Germinal center (tissue), 1 donor: ENCODE measurements at regions not wholly inside any gene's neighbourhood (a gene's known extent, or its start where the extent isn't known, plus 50 kb on each side); places are given as distances from the start of the nearest gene placed in this dataset.
"Not testable (repeated sequence)": the region's sequence is repeated elsewhere in the genome, so short reads cannot be mapped to it uniquely, and the experiment has no call there.

ENCODE experiments used
- DNase-seq: peaks from one replicate; pipeline ENCODE4 v3.0.0; 2012; ENCODE audit warnings: mixed read lengths, low spot score

DNA sequence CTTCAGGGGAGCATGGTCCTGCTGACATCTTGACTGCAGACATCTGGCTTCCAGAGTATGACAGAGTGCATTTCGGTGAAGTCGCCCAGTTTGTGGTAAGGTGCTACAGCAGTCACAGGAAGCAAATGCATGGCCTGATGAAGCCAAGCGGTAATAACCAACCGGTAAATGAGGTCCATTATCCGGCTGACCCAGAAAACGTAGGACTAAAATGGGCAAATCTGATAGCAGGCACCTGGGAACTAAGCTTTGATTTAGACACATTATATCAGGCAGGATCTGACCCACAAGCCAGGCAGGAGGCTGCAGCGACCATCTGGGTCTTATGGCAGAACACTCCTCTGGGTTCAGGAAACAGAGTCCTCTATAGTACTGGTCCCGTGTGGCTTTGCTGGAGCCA is 454.6 kb downstream of the GADD45G start:
- DNase-seq: no peak

DNA sequence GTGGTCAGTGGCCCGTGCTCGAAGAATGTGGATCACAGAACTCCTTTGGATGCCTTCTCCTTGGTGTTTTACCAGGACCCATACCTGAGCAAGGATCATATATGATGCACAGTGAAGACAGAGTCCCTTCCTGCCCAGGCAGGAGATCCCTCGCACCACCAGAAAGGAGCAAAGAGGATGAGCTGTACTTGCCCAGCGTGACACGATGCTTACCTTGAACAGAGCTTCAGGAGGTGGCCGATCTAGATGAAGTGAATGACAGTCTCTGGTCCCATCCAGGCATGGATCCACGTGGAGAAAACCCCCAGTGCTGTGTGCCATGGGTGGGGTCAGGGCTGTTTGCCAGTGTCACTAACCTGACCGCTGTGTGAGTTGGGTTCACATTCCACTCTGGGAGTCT is 455.4 kb downstream of the GADD45G start:
- no peak for DNase-seq

DNA sequence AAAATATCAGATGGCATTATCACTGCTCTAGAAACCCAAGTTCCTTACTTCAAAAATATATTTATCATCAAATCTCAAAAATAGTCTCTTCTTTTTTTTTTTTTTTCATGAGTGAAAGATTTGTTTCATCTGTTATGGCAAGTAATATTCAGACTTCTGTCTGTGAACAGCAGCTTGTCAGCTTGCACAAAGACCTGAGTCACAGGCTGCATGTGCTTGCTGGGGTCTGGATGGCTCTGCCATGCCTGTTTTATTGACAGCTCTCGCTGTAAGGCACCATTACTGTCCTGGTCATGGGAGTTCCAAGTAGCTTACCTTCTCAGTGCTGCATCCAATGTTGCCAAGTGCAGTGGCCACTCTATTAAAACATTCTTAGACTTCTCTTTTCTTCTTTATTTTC is 456.4 kb downstream of the GADD45G start:
- no peak for DNase-seq

DNA sequence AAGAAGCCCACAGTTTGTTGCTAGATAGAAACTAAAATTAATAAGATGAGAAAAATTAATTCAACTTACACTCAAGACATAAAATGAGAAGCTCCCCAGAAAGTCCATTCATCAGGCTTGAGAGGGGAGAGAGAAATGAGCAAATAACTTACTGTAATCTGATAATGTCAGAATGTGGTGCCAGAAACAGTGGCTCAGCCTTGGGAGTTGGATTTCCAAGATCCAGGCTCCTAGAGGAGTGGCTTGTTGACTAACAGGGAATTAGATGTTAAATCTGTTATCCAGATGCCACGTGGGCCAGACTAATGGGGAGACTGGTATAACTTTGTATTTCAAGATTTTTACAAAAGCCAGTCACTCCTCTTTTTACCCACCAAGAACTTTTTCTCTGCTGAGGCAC is 458.2 kb downstream of the GADD45G start:
- no peak for DNase-seq

DNA sequence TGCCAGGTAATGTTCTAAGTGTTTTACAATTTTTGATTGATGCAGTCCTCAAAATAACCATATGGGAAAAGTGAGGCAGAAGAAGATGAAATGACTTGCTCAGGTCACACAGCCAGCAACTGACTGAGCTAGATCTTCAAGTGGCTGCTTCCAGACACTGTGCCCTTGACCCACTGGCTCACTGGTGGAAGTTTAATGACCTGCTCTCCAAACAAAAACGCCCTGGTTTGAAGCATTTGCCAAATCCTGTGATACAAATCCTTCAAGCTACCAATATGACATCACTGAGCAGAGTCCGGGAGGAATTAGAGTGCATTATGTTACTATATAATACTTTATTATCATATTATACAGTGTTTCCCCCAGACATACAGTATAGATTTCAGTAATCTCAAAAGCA is 459.4 kb downstream of the GADD45G start:
- no peak for DNase-seq

DNA sequence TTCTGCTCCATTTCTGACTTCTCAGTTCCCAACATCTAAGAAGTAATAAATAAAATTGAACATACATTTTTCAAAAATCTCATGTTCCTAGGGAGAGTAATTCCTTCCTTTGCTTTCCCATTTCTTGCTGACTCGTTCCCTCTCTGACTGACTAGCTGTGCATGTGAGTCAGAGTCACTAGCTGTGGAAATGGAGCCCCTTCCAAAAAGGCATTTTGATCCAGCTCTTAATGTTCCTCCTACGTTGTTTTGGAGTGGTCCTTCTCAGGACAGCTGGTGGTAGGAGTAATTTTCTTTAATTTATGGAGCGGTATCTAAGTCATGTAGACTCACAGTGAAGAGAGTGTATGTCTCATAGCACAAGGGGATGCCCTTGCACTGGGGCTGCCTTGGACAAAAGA is 460.2 kb downstream of the GADD45G start:
- DNase-seq: no peak

DNA sequence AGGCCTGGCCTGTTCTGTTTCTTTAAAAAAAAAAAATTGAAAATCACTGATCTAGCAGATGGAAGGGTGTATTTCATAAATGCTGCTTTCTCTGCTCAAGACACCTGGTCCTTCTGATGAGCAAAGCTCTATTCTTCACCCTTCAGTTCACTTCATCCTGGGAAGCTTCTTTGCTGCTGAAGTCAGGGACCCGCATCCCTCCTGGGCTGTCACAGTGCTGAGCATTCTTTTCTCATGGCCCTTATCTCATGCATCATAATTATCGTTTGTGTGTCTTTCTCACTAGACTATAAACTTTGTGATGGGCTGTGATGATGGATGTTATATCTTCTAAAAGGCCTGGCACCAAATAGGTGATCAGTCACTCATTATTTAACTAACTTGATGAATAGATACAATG is 461.0 kb downstream of the GADD45G start:
- DNase-seq: no peak

DNA sequence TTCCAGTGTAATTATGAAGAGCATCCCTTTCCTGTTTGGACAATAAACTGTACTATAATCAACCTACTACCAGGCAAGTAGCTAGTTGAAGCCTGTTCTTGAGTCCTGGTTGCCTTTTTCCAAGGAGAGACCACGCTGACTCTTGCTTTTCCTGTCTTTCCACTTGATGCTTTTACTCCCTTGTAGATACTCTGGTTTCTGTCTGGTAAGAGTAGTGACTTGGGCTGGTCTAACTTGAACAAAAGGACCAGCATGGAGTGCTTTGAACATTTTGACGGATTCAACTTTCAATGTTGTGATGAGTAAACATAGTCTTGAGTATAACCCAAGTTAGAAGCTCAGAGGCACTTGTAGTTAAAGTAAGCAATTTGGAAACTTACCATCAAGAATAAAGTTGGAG is 464.3 kb downstream of the GADD45G start:
- no peak for DNase-seq

DNA sequence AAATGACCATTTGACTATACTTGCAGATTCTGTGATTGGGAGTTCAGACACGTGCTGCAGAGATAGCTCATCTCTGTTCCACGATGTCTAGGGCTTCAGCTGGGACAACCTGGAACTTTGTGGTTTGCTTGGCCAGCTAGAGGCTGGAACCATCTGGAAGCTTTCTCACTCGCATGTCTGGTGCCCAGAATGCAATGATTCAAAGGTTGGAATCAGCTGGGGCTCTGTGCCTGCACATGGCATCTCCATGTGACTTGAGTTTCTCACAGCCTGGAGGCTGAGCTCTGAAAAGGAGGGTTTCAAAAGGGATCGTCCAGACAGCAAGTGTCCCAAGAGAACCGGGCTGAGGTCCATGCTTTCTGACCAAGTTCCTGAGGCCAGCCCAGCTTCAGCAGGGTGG is 465.2 kb downstream of the GADD45G start:
- no peak for DNase-seq

DNA sequence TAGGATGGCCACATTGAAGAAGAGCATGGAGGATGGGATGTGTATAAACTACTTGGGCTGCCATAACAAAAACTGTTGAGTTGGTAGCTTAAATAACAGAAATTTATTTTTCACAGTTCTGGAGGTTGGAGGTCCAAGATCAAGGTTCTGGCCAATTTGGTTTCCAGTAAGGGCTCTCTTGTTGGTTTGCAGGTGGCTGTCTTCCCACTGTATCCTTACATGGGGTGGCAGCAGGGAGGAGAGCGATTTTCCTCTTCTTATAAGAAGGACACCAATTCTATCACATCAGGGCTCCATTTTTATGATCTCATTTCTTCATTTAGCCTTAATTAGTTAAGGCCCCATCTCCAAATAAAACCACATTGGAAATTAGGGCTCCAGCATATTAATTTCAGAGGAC is 465.7 kb downstream of the GADD45G start:
- DNase-seq: no peak

DNA sequence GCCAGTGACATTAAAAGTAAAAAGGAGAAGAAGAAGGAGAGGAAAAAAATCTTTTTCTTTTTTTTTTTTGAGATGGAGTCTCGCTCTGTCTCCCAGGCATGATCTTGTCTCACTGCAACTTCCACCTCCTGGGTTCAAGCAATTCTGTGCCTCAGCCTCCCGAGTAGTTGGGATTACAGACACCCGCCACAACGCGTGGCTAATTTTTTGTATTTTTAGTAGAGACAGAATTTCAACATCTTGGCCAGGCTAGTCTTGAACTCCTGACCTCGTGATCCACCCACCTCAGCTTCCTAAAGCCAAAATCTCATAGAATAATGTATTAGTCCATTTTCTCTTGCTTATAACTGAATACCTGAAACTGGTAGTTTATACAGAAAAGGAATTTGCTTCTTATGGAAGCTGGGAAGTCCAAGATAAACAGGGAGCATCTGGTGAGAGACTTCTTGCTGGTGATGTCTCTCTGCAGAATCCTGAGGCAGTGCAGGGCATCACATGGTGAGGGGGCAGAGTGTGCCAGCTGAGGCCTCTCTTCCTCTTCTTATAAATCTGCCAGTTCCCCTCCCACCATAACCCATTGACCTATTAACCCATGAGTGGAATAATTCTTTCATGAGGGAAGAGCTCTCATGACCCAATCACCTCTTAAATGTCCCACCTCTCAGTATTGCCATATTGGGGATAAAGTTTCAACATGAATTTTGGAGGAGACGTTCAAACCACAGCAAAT is 466.3 kb downstream of the GADD45G start:
- DNase-seq: no peak

DNA sequence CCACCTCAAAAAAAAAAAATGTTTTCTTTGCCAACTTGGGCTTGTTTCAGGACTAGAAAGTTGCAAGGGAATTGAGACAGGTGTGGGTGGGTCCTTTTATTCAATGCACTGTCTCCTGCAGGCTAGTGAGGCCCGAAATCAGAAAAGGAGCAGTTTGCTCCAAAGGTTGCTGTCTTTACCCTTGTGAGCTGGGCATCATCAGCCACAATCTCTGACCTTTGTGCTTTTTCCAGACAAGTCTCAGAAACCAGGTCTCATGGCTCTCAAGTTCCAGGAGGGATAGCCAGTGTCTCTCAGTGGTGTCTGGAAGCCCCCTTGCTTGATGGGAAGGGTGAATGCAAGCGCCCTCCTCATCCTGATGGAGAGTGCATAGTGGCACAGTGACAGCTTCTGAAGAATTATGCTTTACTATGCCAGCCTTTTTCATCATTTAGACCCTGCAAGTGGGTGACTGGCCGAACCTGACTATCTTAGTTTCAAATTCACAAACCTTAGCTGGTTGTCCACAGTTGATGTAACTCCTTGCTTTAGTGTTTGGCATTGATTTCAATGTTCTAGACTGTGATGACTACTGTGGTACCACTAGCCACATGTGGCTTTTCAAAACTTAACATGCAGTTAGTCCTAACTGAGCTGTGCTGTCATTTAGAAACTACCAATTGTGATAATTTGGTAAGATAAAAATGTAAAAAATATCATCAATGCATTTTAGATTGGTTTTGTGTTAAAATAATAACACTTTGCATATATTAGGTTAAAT is 468.6 kb downstream of the GADD45G start:
- no peak for DNase-seq

DNA sequence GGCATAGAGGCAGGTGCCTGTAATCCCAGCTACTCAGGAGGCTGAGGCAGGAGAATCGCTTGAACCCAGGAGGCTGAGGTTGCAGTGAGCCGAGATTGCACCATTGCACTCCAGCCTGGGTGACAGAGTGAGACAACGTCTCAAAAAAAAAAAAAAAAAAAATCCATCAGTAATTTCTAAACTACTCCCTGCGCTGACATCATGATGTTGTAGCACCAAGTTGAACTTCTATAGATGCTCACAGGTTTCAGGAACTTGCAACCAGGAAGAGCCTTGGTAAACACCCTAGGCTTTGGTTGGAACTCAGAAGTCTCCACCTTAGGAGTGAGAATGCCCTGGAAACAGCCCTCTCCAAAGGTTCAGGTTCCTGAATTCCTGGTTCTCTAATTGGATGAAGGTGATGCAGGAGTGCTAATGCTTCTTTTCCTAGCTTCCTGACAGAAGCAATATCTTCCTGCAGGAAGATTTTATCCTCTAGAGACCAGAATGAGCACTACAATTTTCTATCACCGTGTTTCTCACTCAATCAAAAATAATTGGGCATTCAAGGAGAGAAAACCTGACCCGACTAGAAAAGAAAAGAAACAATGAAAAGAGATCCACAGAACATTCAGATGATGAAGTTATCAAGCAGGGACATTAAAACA is 469.6 kb downstream of the GADD45G start:
- no peak for DNase-seq

DNA sequence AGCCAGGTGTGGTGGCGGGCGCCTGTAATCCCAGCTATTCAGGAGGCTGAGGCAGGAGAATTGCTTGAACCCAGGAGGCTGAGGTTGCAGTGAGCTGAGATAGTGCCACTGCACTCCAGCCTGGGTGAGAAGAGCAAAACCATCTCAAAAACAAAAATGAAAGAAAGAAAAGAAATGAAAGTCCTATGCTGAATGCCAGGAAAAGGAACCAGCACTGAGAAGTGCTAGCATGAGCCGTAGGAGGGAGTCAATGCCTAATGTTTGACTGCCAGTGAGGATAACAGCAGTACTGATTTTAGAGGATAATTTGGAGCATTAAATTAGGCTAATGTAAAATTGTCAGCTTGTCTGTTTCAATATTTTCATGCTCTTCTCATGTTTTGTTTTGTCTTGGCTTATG is 472.8 kb downstream of the GADD45G start:
- not testable (repeated sequence) for DNase-seq

DNA sequence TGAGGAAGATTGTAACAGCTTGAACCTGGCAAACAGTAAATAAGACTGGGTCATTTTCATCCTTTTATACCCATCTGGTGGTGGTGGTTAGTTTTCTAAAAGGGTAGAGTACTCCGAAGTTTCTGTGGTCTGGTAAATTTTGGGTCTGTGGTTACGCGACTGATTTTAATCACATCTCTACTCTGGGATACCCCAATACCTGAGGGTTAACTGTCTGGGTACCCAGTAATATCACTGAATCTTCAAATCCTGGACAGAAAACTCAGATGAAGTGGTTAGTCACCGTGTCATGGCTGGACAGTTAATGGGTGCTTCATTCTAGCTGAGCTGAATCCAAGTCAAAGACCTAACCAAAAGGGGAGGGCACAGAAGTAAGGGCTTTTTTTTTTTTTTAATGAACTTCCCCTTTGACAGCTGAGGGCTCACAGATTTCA is 474.2 kb downstream of the GADD45G start:
- no peak for DNase-seq

DNA sequence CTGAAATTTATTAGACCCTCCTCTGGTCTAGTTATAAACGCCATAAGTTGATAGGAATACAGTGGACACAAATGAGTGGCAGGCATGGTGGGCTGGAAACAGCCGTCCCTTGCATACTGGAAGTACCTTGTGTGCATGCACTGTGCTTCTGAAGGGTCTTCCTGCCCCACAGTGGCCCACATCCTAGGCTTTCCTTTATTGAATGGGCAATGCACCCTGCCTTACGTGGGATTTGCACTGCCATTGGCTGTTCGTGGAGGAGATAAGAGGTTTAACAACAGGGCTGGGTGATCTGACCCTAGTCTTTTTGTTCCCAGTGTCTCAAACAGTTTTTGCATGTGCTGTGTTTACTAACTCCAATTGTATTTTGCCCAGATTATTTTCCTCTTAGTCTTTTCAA is 480.8 kb downstream of the GADD45G start:
- no peak for DNase-seq

DNA sequence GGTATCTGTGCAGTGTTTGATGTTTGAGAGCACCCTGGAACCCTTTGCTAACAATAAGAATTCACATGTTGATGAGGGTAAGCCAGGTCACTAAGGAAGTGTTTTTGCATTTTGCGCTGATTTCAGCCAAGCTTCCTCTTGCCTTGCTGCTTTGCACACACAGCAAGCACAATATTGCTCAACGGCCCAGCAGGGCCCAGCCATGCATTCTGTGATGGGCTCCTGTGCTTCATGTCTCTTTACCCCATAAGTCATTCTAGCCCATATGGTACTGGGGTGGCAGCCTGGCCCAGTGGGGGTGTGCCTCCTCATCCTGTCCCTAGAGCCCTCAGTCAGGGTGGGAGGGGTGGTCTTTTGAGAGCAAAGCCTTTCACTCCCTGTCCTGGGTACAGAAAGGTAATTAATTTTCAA is 481.3 kb downstream of the GADD45G start:
- no peak for DNase-seq

DNA sequence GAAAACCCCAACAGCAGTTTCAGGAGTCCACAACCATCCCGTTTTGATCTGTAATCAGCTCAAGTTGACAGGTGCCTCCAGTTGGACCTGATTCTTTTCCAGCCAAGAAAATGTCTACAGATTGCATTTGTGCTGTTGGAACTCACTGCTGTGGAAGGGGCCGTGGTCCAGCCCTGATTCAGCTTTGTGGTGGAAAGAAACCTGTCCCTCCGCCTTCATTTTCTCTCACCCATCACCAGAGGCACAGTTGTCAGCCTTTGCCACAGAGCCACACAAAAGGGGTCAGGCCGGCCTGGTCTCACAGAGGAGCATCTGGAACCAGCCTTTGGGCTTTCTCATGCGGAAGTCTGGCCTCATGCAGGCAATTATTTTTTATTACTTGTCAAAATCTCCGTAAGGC is 483.6 kb downstream of the GADD45G start:
- no peak for DNase-seq

DNA sequence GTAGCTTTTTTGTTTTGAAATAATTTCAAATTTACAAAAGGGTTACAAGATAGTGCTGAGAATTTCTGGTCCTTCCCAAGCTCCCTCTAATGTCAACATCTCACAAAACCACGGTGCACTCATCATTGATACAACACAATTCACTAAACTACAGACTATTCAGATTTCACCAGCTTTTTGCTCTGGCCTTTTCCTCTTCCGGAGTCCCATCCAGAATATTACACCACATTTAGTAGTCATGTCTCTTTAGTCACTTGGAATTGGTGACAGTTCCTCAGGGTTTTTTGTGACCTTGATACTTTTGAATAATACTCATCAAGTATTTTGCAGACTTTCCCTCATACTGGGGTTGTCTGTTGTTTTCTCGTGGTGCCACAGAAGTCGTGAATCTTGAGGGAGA is 484.0 kb downstream of the GADD45G start:
- DNase-seq: no peak

DNA sequence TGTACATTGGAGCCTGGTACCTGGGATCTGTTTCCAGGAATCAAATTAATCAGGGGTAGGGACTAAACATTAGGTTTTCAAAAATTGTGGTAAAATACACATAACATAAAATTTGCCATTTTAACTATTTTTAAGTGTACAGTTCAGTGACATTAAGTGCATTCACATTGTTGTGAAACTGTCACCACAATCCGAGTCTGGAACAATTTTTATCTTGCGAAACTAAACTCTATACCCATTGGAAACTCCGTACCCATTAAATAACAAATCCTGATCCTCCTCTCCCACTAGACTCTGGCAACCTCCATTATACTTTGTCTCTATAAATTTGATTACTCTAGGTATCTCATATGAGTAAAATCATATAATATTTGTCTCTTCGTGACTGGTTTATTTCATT is 486.2 kb downstream of the GADD45G start:
- DNase-seq: no peak

DNA sequence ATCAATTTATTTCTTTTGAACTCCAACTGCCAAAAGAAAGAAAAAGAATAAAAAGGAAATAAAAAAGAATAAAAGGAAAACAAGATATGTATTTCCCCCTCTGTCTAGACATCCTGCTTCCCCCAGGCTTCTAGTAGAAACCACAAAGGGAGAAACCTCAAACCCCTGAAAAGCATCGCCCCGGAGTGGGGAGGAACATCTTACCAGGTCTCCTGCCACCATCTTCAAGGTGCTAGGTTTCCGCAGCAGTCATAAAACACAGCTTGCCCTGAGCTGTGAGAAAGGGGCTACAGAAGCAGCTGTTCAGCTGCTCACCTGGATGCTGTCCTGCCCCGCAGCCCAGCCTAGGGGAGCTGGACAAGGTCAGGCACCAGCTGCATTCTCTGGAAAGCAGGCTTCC is 487.7 kb downstream of the GADD45G start:
- no peak for DNase-seq

DNA sequence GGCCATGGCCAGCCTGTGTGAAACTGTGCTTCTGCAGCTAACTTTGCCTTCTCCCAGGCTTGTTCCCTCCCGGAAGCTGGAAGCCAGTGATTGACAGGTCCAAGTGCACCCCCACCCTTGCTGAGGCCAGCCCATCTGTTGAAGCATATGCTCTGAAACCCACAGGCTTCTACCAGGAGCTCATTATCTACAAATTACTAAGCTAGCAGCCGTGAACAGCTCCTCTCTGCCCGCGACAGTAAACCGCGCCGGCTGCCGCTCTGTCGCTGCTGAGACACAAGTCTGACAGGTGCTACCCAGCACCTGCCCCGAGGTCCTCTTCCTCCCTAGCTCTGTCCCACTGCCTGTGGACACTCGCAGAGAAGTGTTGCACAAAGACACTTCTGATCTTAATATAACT is 490.9 kb downstream of the GADD45G start:
- DNase-seq: peak; percentile 6

DNA sequence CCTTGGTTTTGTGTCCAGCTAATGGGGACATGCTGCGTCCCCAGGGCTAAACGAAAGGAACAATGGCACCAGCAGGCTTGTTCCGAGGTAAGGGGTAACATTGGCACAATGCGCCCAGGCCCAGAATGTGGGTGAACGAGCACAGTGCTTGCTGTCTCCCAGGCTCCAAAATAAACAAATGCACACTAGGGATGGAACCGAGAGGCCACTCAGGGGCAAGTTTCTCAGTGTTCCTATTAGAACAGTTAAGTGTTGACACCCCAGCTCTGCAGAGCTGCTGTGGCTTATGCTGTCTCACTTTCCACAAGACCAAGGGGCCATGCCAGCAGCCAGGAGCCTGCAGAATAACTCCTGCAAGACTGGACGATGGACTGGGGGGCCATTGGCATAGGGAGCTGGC is 492.4 kb downstream of the GADD45G start:
- DNase-seq: no peak
